ENCODE measurements at regions not wholly inside any gene's neighbourhood (a gene's known extent, or its start where the extent isn't known, plus 50 kb on each side); places are given as distances from the start of the nearest gene placed in this dataset.

GRCh38 chr13:105890509-105890908 lies 645.0 kb downstream of the EFNB2 start:
- DNase-seq (ENCODE audit: low read depth), result no peak
- no peak overlapping the region for H3K4me3 ChIP-seq (ENCODE audit: control insufficient read depth, low read depth, low read length)
- no peak for TF ChIP-seq CTCF (IDR thresholded peaks at IDR 0.05; ENCODE audit: control insufficient read depth, insufficient read depth, low read depth, low read length, missing control alignments)

GRCh38 chr13:105878119-105878700 lies 657.3 kb downstream of the EFNB2 start:
- no peak for DNase-seq (ENCODE audit: low read depth)
- TF ChIP-seq CTCF (IDR thresholded peaks at IDR 0.05; ENCODE audit: control insufficient read depth, insufficient read depth, low read depth, low read length, missing control alignments), result no peak
- no peak overlapping the region for H3K4me3 ChIP-seq (ENCODE audit: control insufficient read depth, low read depth, low read length)

GRCh38 chr13:105874814-105875213 lies 660.6 kb downstream of the EFNB2 start:
- TF ChIP-seq CTCF (IDR thresholded peaks at IDR 0.05; ENCODE audit: control insufficient read depth, insufficient read depth, low read depth, low read length, missing control alignments), result no peak
- H3K4me3 ChIP-seq (ENCODE audit: control insufficient read depth, low read depth, low read length), result no peak overlapping the region
- DNase-seq (ENCODE audit: low read depth), result no peak

GRCh38 chr13:105871768-105872167 lies 663.7 kb downstream of the EFNB2 start:
- H3K4me3 ChIP-seq (ENCODE audit: control insufficient read depth, low read depth, low read length), result no peak overlapping the region
- TF ChIP-seq CTCF (IDR thresholded peaks at IDR 0.05; ENCODE audit: control insufficient read depth, insufficient read depth, low read depth, low read length, missing control alignments), result no peak
- DNase-seq (ENCODE audit: low read depth), result no peak

GRCh38 chr13:105871326-105871725 lies 664.1 kb downstream of the EFNB2 start:
- no peak for TF ChIP-seq CTCF (IDR thresholded peaks at IDR 0.05; ENCODE audit: control insufficient read depth, insufficient read depth, low read depth, low read length, missing control alignments)
- DNase-seq (ENCODE audit: low read depth), result no peak

GRCh38 chr13:105863300-105863920 lies 672.1 kb downstream of the EFNB2 start:
- no peak for TF ChIP-seq CTCF (IDR thresholded peaks at IDR 0.05; ENCODE audit: control insufficient read depth, insufficient read depth, low read depth, low read length, missing control alignments)
- no peak for DNase-seq (ENCODE audit: low read depth)

More at GRCh38 chr13:105871326-105871725, 664.1 kb downstream of the EFNB2 start:
- H3K4me3 ChIP-seq (ENCODE audit: control insufficient read depth, low read depth, low read length), result no peak overlapping the region

More at GRCh38 chr13:105863300-105863920, 672.1 kb downstream of the EFNB2 start:
- H3K4me3 ChIP-seq (ENCODE audit: control insufficient read depth, low read depth, low read length), result no peak overlapping the region

Measured in AG09309 (cell line).